ENCODE measurements at regions not wholly inside any gene's neighbourhood (a gene's known extent, or its start where the extent isn't known, plus 50 kb on each side); places are given as distances from the start of the nearest gene placed in this dataset.

- H3K36me3 Mint-ChIP-seq (ENCODE audit: low read depth, unreplicated experiment): no peaks in the 10 kb centered on the region
- no peak overlapping the region for H3K4me3 Mint-ChIP-seq (ENCODE audit: unreplicated experiment)
- no peaks in the 10 kb centered on the region for H3K9me3 Mint-ChIP-seq (ENCODE audit: unreplicated experiment)
- H3K27ac Mint-ChIP-seq (ENCODE audit: unreplicated experiment): no peak overlapping the region
- H3K4me1 Mint-ChIP-seq (ENCODE audit: unreplicated experiment): no peaks in the 10 kb centered on the region
- no peak for TF ChIP-seq CTCF (IDR thresholded peaks at IDR 0.05; ENCODE audit: unreplicated experiment)
- DNase-seq (ENCODE audit: low spot score): no peak
- peaks cover 2% of the 10 kb centered on the region for H3K27me3 Mint-ChIP-seq (ENCODE audit: unreplicated experiment)
Measured at GRCh38 chr9:84538879-84539278, 130.7 kb upstream of the NTRK2 start.

GRCh38 chr9:84542554-84542953, 127.0 kb upstream of the NTRK2 start:
- Mint-ChIP-seq H3K27me3 (ENCODE audit: unreplicated experiment) (no peaks in the 10 kb centered on the region), H3K36me3 (ENCODE audit: low read depth, unreplicated experiment) (no peaks in the 10 kb centered on the region), H3K4me1 (ENCODE audit: unreplicated experiment) (no peaks in the 10 kb centered on the region), H3K9me3 (ENCODE audit: unreplicated experiment) (no peaks in the 10 kb centered on the region), H3K4me3 (ENCODE audit: unreplicated experiment) (no peak overlapping the region), H3K27ac (ENCODE audit: unreplicated experiment) (no peak overlapping the region)
- no peak for TF ChIP-seq CTCF (IDR thresholded peaks at IDR 0.05; ENCODE audit: unreplicated experiment)
- no peak for DNase-seq (ENCODE audit: low spot score)

- no peak for TF ChIP-seq CTCF (IDR thresholded peaks at IDR 0.05; ENCODE audit: unreplicated experiment)
- H3K4me3 Mint-ChIP-seq (ENCODE audit: unreplicated experiment): no peak overlapping the region
- H3K36me3 Mint-ChIP-seq (ENCODE audit: low read depth, unreplicated experiment): no peaks in the 10 kb centered on the region
- H3K4me1 Mint-ChIP-seq (ENCODE audit: unreplicated experiment): peaks cover 6% of the 10 kb centered on the region
- no peak for DNase-seq (ENCODE audit: low spot score)
- H3K27me3 Mint-ChIP-seq (ENCODE audit: unreplicated experiment): peaks cover 2% of the 10 kb centered on the region
- no peak overlapping the region for H3K27ac Mint-ChIP-seq (ENCODE audit: unreplicated experiment)
- no peaks in the 10 kb centered on the region for H3K9me3 Mint-ChIP-seq (ENCODE audit: unreplicated experiment)
Measured at GRCh38 chr9:84554069-84554664, 115.4 kb upstream of the NTRK2 start.

- Mint-ChIP-seq H3K4me3 (ENCODE audit: unreplicated experiment) (no peak overlapping the region), H3K36me3 (ENCODE audit: low read depth, unreplicated experiment) (no peaks in the 10 kb centered on the region), H3K27ac (ENCODE audit: unreplicated experiment) (no peak overlapping the region), H3K9me3 (ENCODE audit: unreplicated experiment) (no peaks in the 10 kb centered on the region), H3K27me3 (ENCODE audit: unreplicated experiment) (peaks cover 2% of the 10 kb centered on the region), H3K4me1 (ENCODE audit: unreplicated experiment) (peaks cover 6% of the 10 kb centered on the region)
- no peak for TF ChIP-seq CTCF (IDR thresholded peaks at IDR 0.05; ENCODE audit: unreplicated experiment)
- no peak for DNase-seq (ENCODE audit: low spot score)
Measured at GRCh38 chr9:84556556-84556955, 113.0 kb upstream of the NTRK2 start.

GRCh38 chr9:84557751-84558150, 111.8 kb upstream of the NTRK2 start:
- Mint-ChIP-seq H3K4me1 (ENCODE audit: unreplicated experiment) (peaks cover 6% of the 10 kb centered on the region), H3K36me3 (ENCODE audit: low read depth, unreplicated experiment) (no peaks in the 10 kb centered on the region), H3K4me3 (ENCODE audit: unreplicated experiment) (no peak overlapping the region), H3K27me3 (ENCODE audit: unreplicated experiment) (peaks cover 2% of the 10 kb centered on the region), H3K9me3 (ENCODE audit: unreplicated experiment) (no peaks in the 10 kb centered on the region), H3K27ac (ENCODE audit: unreplicated experiment) (no peak overlapping the region)
- TF ChIP-seq CTCF (IDR thresholded peaks at IDR 0.05; ENCODE audit: unreplicated experiment): no peak
- DNase-seq (ENCODE audit: low spot score): no peak

Measured in endothelial cell (in vitro differentiated cells).